Neural progenitor cell (in vitro differentiated cells): ENCODE measurements at regions not wholly inside any gene's neighbourhood (a gene's known extent, or its start where the extent isn't known, plus 50 kb on each side); places are given as distances from the start of the nearest gene placed in this dataset.

ENCODE experiments used
- EZH2 ChIP-seq: fragments of 200-600 bp; sonication (generic); IDR thresholded peaks from 2 replicates; pipeline ENCODE4 v1.6.1; 2017; ENCODE audit warnings: antibody characterized with exemption, mild to moderate bottlenecking, moderate library complexity
- EZH2phosphoT487 ChIP-seq: fragments of 200-600 bp; sonication (generic); IDR thresholded peaks from 2 replicates; pipeline ENCODE4 v1.6.1; 2017; ENCODE audit warnings: antibody characterized with exemption
- TF ChIP-seq, protein P1 (sequence below): fragments of 200-600 bp; sonication (generic); IDR thresholded peaks from 2 replicates; pipeline ENCODE4 v1.5.1; 2017; ENCODE audit warnings: antibody characterized with exemption, mild to moderate bottlenecking

DNA sequence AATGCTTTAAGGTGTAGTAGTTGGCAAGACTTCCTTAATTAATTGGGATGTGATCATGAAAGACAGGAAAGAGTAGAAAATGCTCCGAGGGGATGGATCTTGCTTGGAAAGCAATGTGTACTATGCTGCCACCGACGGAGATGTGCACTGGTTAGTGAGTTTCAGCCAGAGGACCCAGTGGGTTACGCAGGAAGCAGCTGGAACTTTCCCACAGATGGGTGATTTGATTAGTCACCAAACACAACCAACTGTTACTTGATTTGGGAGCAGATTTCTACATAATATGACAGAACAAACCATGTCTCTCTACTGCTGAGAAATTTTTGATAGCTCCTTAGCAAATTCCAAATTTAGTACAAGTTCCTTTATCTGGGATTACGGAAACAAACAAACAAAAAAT is 245.4 kb upstream of the MCTP2 start:
- TF ChIP-seq, protein P1, sequence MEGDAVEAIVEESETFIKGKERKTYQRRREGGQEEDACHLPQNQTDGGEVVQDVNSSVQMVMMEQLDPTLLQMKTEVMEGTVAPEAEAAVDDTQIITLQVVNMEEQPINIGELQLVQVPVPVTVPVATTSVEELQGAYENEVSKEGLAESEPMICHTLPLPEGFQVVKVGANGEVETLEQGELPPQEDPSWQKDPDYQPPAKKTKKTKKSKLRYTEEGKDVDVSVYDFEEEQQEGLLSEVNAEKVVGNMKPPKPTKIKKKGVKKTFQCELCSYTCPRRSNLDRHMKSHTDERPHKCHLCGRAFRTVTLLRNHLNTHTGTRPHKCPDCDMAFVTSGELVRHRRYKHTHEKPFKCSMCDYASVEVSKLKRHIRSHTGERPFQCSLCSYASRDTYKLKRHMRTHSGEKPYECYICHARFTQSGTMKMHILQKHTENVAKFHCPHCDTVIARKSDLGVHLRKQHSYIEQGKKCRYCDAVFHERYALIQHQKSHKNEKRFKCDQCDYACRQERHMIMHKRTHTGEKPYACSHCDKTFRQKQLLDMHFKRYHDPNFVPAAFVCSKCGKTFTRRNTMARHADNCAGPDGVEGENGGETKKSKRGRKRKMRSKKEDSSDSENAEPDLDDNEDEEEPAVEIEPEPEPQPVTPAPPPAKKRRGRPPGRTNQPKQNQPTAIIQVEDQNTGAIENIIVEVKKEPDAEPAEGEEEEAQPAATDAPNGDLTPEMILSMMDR, result no peak
- TF ChIP-seq EZH2, result no peak
- no peak for TF ChIP-seq EZH2phosphoT487
